Peyer's patch (tissue), 4 donors: ENCODE measurements at regions not wholly inside any gene's neighbourhood (a gene's known extent, or its start where the extent isn't known, plus 50 kb on each side); places are given as distances from the start of the nearest gene placed in this dataset.
"Not testable (repeated sequence)": the region's sequence is repeated elsewhere in the genome, so short reads cannot be mapped to it uniquely, and the experiment has no call there.

Experiments
- DNase-seq, 3 donors: peaks; one replicate each; pipeline ENCODE4 v3.0.0-alpha.2; 2017 to 2019
- H3K27ac ChIP-seq, 4 donors: fragments of 200-600 bp; sonication (generic); one replicate each; pipeline ENCODE4 v1.5.1; 2016 to 2019
- H3K27me3 ChIP-seq, 2 donors: fragments of 200-600 bp; sonication (generic); one replicate each; pipeline ENCODE4 v1.5.1; 2019
- H3K36me3 ChIP-seq, 3 donors: fragments of 200-600 bp; sonication (generic); one replicate each; pipeline ENCODE4 v1.5.1; 2016 to 2019
- H3K4me1 ChIP-seq, 4 donors: fragments of 200-600 bp; sonication (generic); one replicate each; pipeline ENCODE4 v1.5.1; 2016 to 2019
- H3K4me3 ChIP-seq, 4 donors: fragments of 200-600 bp; sonication (generic); 1 replicate in 3 of 4; 2 replicates in 1 of 4; pipeline ENCODE4 v1.5.1; 2016 to 2019; ENCODE audit warnings: mild to moderate bottlenecking in 1 of 4
- H3K9me3 ChIP-seq, 4 donors: fragments of 200-600 bp; sonication (generic); one replicate each; pipeline ENCODE4 v1.5.1; 2016 to 2019; ENCODE audit warnings: mild to moderate bottlenecking in 1 of 4
- CTCF ChIP-seq, 6 experiments: fragments of 450-650 bp in 4 of 6; fragments of 200-600 bp in 2 of 6; sonication (generic) in 1 of 6; IDR thresholded peaks; one replicate each; pipeline ENCODE4 v1.5.1; 2017 to 2019; ENCODE audit warnings: antibody characterized with exemption in 6 of 6, mild to moderate bottlenecking in 3 of 6, moderate library complexity in 1 of 6
- POLR2A ChIP-seq, 2 donors: fragments of 450-650 bp; IDR thresholded peaks; one replicate each; pipeline ENCODE4 v1.5.1; 2017; ENCODE audit warnings: antibody characterized with exemption in 2 of 2, mild to moderate bottlenecking in 2 of 2, moderate library complexity in 2 of 2

- Histone ChIP-seq H3K4me3 (no peak overlapping the region), H3K27ac (no peak overlapping the region), H3K4me1 (no peaks in the 10 kb centered on the region), H3K36me3 (no peaks in the 10 kb centered on the region), H3K27me3 (no peaks in the 10 kb centered on the region), H3K9me3 (no peaks in the 10 kb centered on the region)
- DNase-seq = peak in 1 of 3 donors; percentile 21
- TF ChIP-seq CTCF (IDR thresholded peaks at IDR 0.05) (no peak), POLR2A (IDR thresholded peaks at IDR 0.05) (no peak)
These were observed 73.6 kb upstream of the RGPD5 start for GRCh38 chr2:109720380-109721106.

GRCh38 chr2:109721135-109721534 is 73.0 kb upstream of the RGPD5 start:
- no peaks in the 10 kb centered on the region for H3K27me3 ChIP-seq
- no peaks in the 10 kb centered on the region for H3K4me1 ChIP-seq
- DNase-seq = peak in 1 of 3 donors; percentile 2
- no peaks in the 10 kb centered on the region for H3K36me3 ChIP-seq
- no peak overlapping the region for H3K4me3 ChIP-seq
- TF ChIP-seq POLR2A (IDR thresholded peaks at IDR 0.05) (no peak), CTCF (IDR thresholded peaks at IDR 0.05) (no peak)
- H3K9me3 ChIP-seq = no peaks in the 10 kb centered on the region
- no peak overlapping the region for H3K27ac ChIP-seq

- H3K4me1 ChIP-seq = no peaks in the 10 kb centered on the region
- H3K27me3 ChIP-seq = no peaks in the 10 kb centered on the region
- TF ChIP-seq CTCF (IDR thresholded peaks at IDR 0.05) = no peak
- TF ChIP-seq POLR2A (IDR thresholded peaks at IDR 0.05) = no peak
- no peaks in the 10 kb centered on the region for H3K9me3 ChIP-seq
- peak in 1 of 3 donors; percentile 27 for DNase-seq
- no peak overlapping the region for H3K4me3 ChIP-seq
- H3K27ac ChIP-seq = no peak overlapping the region
- H3K36me3 ChIP-seq = no peaks in the 10 kb centered on the region
These were observed 72.5 kb upstream of the RGPD5 start for GRCh38 chr2:109721626-109722025.

GRCh38 chr2:109722026-109722425 is 72.1 kb upstream of the RGPD5 start:
- Histone ChIP-seq H3K27me3 (no peaks in the 10 kb centered on the region), H3K36me3 (no peaks in the 10 kb centered on the region), H3K27ac (no peak overlapping the region), H3K9me3 (no peaks in the 10 kb centered on the region), H3K4me1 (no peaks in the 10 kb centered on the region), H3K4me3 (no peak overlapping the region)
- peak in 1 of 3 donors; percentile 38 for DNase-seq
- no peak for TF ChIP-seq CTCF (IDR thresholded peaks at IDR 0.05)
- no peak for TF ChIP-seq POLR2A (IDR thresholded peaks at IDR 0.05)

- H3K4me1 ChIP-seq, H3K4me3 ChIP-seq, H3K27me3 ChIP-seq, H3K36me3 ChIP-seq, H3K27ac ChIP-seq, H3K9me3 ChIP-seq, DNase-seq: not testable (repeated sequence)
These were observed 71.5 kb upstream of the RGPD5 start for GRCh38 chr2:109722640-109723039.

GRCh38 chr2:109723153-109723552 is 71.0 kb upstream of the RGPD5 start:
- not testable (repeated sequence) for H3K27me3 ChIP-seq, H3K4me1 ChIP-seq, H3K4me3 ChIP-seq, H3K27ac ChIP-seq, DNase-seq, H3K9me3 ChIP-seq, H3K36me3 ChIP-seq
